SU-DHL-6 (cell line): ENCODE measurements at regions not wholly inside any gene's neighbourhood (a gene's known extent, or its start where the extent isn't known, plus 50 kb on each side); places are given as distances from the start of the nearest gene placed in this dataset.

Experiments
- EZH2phosphoT487 ChIP-seq: fragments of 200-600 bp; sonication (generic), shearing (Covaris generic); conservative IDR thresholded peaks from 2 replicates; pipeline ENCODE4 v1.6.1; 2018; ENCODE audit warnings: mild to moderate bottlenecking, antibody characterized with exemption, low read length, moderate library complexity, mixed read lengths
- TF ChIP-seq, protein P1 (sequence below): fragments of 200-600 bp; sonication (generic); IDR thresholded peaks from one replicate; pipeline ENCODE4 v1.5.1; 2017; ENCODE audit warnings: antibody characterized with exemption, mild to moderate bottlenecking, low read length, moderate library complexity; ENCODE audit not compliant: insufficient read depth, poor library complexity, severe bottlenecking

DNA sequence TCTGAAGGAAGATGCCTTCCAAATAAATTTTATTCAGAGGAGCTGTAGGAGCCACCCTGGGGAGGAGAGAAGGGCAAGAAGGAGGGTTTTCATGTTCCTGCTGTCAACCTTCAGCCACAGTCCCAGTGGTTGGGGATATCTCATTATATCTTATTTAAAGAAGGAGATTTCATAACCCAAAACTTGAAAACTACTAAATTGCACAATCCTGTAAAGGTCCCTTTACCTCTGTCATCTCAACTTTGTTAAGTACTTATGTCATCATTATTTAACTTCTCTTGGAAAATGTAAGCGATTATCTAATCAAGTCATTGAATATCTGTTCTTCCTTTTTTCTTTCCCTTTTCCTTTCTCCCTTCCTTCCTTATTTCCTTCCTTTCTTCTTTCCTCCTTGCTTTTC, 794.5 kb upstream of the IGFBP3 start:
- TF ChIP-seq, protein P1, sequence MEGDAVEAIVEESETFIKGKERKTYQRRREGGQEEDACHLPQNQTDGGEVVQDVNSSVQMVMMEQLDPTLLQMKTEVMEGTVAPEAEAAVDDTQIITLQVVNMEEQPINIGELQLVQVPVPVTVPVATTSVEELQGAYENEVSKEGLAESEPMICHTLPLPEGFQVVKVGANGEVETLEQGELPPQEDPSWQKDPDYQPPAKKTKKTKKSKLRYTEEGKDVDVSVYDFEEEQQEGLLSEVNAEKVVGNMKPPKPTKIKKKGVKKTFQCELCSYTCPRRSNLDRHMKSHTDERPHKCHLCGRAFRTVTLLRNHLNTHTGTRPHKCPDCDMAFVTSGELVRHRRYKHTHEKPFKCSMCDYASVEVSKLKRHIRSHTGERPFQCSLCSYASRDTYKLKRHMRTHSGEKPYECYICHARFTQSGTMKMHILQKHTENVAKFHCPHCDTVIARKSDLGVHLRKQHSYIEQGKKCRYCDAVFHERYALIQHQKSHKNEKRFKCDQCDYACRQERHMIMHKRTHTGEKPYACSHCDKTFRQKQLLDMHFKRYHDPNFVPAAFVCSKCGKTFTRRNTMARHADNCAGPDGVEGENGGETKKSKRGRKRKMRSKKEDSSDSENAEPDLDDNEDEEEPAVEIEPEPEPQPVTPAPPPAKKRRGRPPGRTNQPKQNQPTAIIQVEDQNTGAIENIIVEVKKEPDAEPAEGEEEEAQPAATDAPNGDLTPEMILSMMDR, result no peak
- no peak for TF ChIP-seq EZH2phosphoT487
